Trophoblast cell (in vitro differentiated cells and primary cell): ENCODE measurements at regions not wholly inside any gene's neighbourhood (a gene's known extent, or its start where the extent isn't known, plus 50 kb on each side); places are given as distances from the start of the nearest gene placed in this dataset.

Experiments used
- DNase-seq, 2 donors: peaks; one replicate each; pipeline ENCODE4 v3.0.0-alpha.2; 2016
- H2AFZ ChIP-seq: 2 replicates; pipeline ENCODE4 v1.6.1; 2013; ENCODE audit warnings: low read length, moderate library complexity, mild to moderate bottlenecking; ENCODE audit not compliant: insufficient read depth, poor library complexity
- H2AK5ac ChIP-seq: 2 replicates; pipeline ENCODE4 v1.6.1; 2013; ENCODE audit warnings: mild to moderate bottlenecking, low read length
- H2BK120ac ChIP-seq: 2 replicates; pipeline ENCODE4 v1.6.1; 2013; ENCODE audit warnings: low read length, mild to moderate bottlenecking, moderate library complexity; ENCODE audit not compliant: insufficient read depth, poor library complexity
- H2BK12ac ChIP-seq: 2 replicates; pipeline ENCODE4 v1.6.1; 2013; ENCODE audit warnings: mild to moderate bottlenecking, low read length, moderate library complexity
- H2BK5ac ChIP-seq: 2 replicates; pipeline ENCODE4 v1.6.1; 2013; ENCODE audit warnings: low read length, low read depth, moderate library complexity, mild to moderate bottlenecking; ENCODE audit not compliant: poor library complexity
- H3K14ac ChIP-seq: 2 replicates; pipeline ENCODE4 v1.6.1; 2013; ENCODE audit warnings: mild to moderate bottlenecking, low read length
- H3K18ac ChIP-seq: 2 replicates; pipeline ENCODE4 v1.6.1; 2013; ENCODE audit warnings: mild to moderate bottlenecking, low read length
- H3K23ac ChIP-seq: 2 replicates; pipeline ENCODE4 v1.6.1; 2013; ENCODE audit warnings: low read length
- H3K27ac ChIP-seq: 2 replicates; pipeline ENCODE4 v1.5.1; 2013; ENCODE audit warnings: low read depth, mild to moderate bottlenecking, inconsistent platforms, low read length, moderate library complexity
- H3K27me3 ChIP-seq: 2 replicates; pipeline ENCODE4 v1.6.1; 2013; ENCODE audit warnings: inconsistent platforms, mild to moderate bottlenecking, low read length, moderate library complexity; ENCODE audit not compliant: insufficient read depth
- H3K36me3 ChIP-seq, 2 experiments: 1 replicate in 1 of 2; 2 replicates in 1 of 2; pipeline ENCODE4 v1.6.1; 2013; ENCODE audit warnings: low read length in 2 of 2, mild to moderate bottlenecking in 2 of 2, moderate library complexity in 1 of 2; ENCODE audit not compliant: insufficient read depth in 2 of 2, control insufficient read depth in 1 of 2
- H3K4ac ChIP-seq: 2 replicates; pipeline ENCODE4 v1.6.1; 2013; ENCODE audit warnings: low read depth, mild to moderate bottlenecking, low read length, moderate library complexity
- H3K4me1 ChIP-seq, 2 experiments: 1 replicate in 1 of 2; 2 replicates in 1 of 2; pipeline ENCODE4 v1.6.1; 2013; ENCODE audit warnings: low read length in 2 of 2, mild to moderate bottlenecking in 2 of 2, moderate library complexity in 1 of 2; ENCODE audit not compliant: insufficient read depth in 2 of 2, control insufficient read depth in 1 of 2
- H3K4me2 ChIP-seq: 2 replicates; pipeline ENCODE4 v1.6.1; 2013; ENCODE audit warnings: inconsistent platforms, mild to moderate bottlenecking, low read length, moderate library complexity
- H3K4me3 ChIP-seq: 2 replicates; pipeline ENCODE4 v1.5.1; 2013; ENCODE audit warnings: mild to moderate bottlenecking, low read depth, low read length, inconsistent platforms
- H3K79me1 ChIP-seq: one replicate; pipeline ENCODE4 v1.6.1; 2013; ENCODE audit warnings: low read length
- H3K79me2 ChIP-seq: 2 replicates; pipeline ENCODE4 v1.6.1; 2013; ENCODE audit warnings: low read length, mild to moderate bottlenecking; ENCODE audit not compliant: control insufficient read depth, insufficient read depth, poor library complexity
- H3K9ac ChIP-seq: 2 replicates; pipeline ENCODE4 v1.6.1; 2013; ENCODE audit warnings: mild to moderate bottlenecking, low read length
- H3K9me3 ChIP-seq: 2 replicates; pipeline ENCODE4 v1.6.1; 2013; ENCODE audit warnings: low read depth, mild to moderate bottlenecking, control low read depth, inconsistent platforms, low read length; ENCODE audit not compliant: insufficient read depth
- H4K12ac ChIP-seq: 2 replicates; pipeline ENCODE4 v1.6.1; 2013; ENCODE audit warnings: low read depth, mild to moderate bottlenecking, low read length, moderate library complexity
- H4K8ac ChIP-seq: 2 replicates; pipeline ENCODE4 v1.6.1; 2013; ENCODE audit warnings: low read depth, mild to moderate bottlenecking, low read length, moderate library complexity
- H4K91ac ChIP-seq: one replicate; pipeline ENCODE4 v1.6.1; 2013; ENCODE audit warnings: low read depth, mild to moderate bottlenecking, low read length, moderate library complexity
- WGBS: extraction: QIAGEN DNeasy Blood & Tissue Kit; methylation state at CpG from one replicate; pipeline ENCODE4 v1.1.7; 2013; ENCODE audit warnings: missing lambda C conversion rate; ENCODE audit not compliant: insufficient read length, insufficient coverage; ENCODE audit errors: extremely low coverage; 5-methylcytosine and 5-hydroxymethylcytosine counted together

DNA sequence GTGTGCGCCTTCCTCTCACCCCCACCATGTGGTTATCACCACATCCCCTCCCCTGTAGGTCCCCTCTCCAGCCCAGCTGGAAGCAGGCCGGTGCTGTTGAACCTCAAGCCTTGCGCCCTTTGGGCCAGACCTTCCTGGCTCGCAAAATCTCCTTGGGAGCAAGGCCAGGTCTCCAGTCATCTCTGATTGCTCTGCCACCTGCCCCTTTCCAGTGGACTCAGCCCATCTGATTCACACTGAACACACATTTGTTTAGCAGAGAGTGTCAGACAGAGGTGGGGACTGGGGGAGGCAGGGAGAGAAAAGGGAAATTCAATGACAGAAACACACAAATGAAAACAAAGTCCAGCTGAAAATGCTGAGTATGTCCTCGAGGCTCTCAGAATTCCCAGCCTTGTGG, 119.4 kb downstream of the TPRA1 start:
- no peak overlapping the region for H3K9ac ChIP-seq
- H3K14ac ChIP-seq = no peak overlapping the region
- no peak overlapping the region for H3K27ac ChIP-seq
- no peak for DNase-seq
- H2AK5ac ChIP-seq = no peak overlapping the region
- no peaks in the 10 kb centered on the region for H3K27me3 ChIP-seq
- H2BK12ac ChIP-seq = no peak overlapping the region
- no peaks in the 10 kb centered on the region for H3K36me3 ChIP-seq
- no peaks in the 10 kb centered on the region for H3K79me1 ChIP-seq
- H4K91ac ChIP-seq = no peak overlapping the region
- H4K8ac ChIP-seq = no peak overlapping the region
- H3K18ac ChIP-seq = no peak overlapping the region
- H3K79me2 ChIP-seq = no peaks in the 10 kb centered on the region
- no peak overlapping the region for H2BK5ac ChIP-seq
- H3K4me1 ChIP-seq = no peaks in the 10 kb centered on the region
- H3K9me3 ChIP-seq = peaks cover 8% of the 10 kb centered on the region
- no CpG with 5 or more reads among the region's 5 CpGs for WGBS
- H2BK120ac ChIP-seq = no peak overlapping the region
- H4K12ac ChIP-seq = no peak overlapping the region
- H2AFZ ChIP-seq = no peak overlapping the region
- no peak overlapping the region for H3K4ac ChIP-seq
- no peak overlapping the region for H3K4me3 ChIP-seq
- H3K4me2 ChIP-seq = no peak overlapping the region
- no peak overlapping the region for H3K23ac ChIP-seq

DNA sequence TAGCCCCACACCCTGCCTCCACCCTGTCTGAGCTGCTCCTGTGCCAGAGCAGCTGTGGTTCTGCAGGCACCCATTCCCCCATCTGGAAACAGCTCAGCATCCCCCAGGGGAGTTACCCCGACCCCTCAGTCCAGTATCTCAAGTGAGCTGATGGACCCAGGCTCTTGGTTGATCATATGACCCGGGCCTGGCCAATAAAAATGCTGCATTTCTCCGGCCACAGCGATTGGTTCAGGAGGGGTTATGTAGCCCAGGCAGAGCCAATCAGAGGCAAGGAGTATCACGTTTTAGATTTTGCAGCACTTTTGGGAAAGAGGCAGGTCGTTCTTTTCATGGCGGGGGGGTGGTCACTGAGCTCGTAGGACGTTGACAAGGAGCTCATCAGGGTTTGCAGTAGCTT, 120.8 kb downstream of the TPRA1 start:
- H3K23ac ChIP-seq = no peak overlapping the region

DNA sequence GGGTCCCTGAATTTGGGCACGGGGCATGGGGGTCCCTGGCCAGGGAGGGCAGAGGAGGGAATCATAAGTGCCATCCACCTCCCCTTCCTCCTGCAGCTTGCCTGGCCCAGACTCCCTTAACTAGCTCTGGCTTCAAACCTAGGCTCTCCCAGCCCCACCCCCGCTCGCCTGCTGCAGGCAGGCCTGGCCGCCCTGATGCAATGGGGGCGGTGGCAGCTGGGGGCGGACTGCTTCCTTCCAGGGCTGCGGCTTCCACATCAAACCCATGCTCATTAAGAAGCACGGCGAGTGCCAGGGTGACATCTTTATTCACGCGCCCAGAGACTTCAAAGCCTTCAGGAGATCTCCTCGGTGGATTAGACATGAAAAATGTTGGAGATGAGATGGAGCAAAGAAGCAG, 123.1 kb downstream of the TPRA1 start:
- H2BK5ac ChIP-seq = no peak overlapping the region
- DNase-seq = no peak
- H3K79me2 ChIP-seq = no peaks in the 10 kb centered on the region
- H3K36me3 ChIP-seq = no peaks in the 10 kb centered on the region
- H4K91ac ChIP-seq = no peak overlapping the region
- H2BK12ac ChIP-seq = no peak overlapping the region
- no peak overlapping the region for H3K4me2 ChIP-seq
- H2BK120ac ChIP-seq = no peak overlapping the region
- no peaks in the 10 kb centered on the region for H3K79me1 ChIP-seq
- no peak overlapping the region for H4K12ac ChIP-seq
- H2AK5ac ChIP-seq = no peak overlapping the region
- H3K27ac ChIP-seq = no peak overlapping the region
- no peak overlapping the region for H3K23ac ChIP-seq
- H3K4ac ChIP-seq = no peak overlapping the region
- WGBS = no CpG with 5 or more reads among the region's 12 CpGs
- H3K9me3 ChIP-seq = peaks cover 8% of the 10 kb centered on the region
- no peak overlapping the region for H3K14ac ChIP-seq
- no peak overlapping the region for H3K18ac ChIP-seq
- H4K8ac ChIP-seq = no peak overlapping the region
- H2AFZ ChIP-seq = no peak overlapping the region
- no peak overlapping the region for H3K4me3 ChIP-seq
- no peaks in the 10 kb centered on the region for H3K27me3 ChIP-seq
- H3K9ac ChIP-seq = no peak overlapping the region
- no peaks in the 10 kb centered on the region for H3K4me1 ChIP-seq

More for the DNA sequence above, 120.8 kb downstream of the TPRA1 start:
- no peak overlapping the region for H3K18ac ChIP-seq
- H3K4me3 ChIP-seq = no peak overlapping the region
- H3K4ac ChIP-seq = no peak overlapping the region
- H4K91ac ChIP-seq = no peak overlapping the region
- DNase-seq = no peak
- no peak overlapping the region for H4K12ac ChIP-seq
- H2BK12ac ChIP-seq = no peak overlapping the region
- no peak overlapping the region for H2BK120ac ChIP-seq
- H3K79me1 ChIP-seq = no peaks in the 10 kb centered on the region
- no peak overlapping the region for H3K9ac ChIP-seq
- no peaks in the 10 kb centered on the region for H3K27me3 ChIP-seq
- H3K4me2 ChIP-seq = no peak overlapping the region
- H3K9me3 ChIP-seq = peaks cover 8% of the 10 kb centered on the region
- H3K36me3 ChIP-seq = no peaks in the 10 kb centered on the region
- no peak overlapping the region for H4K8ac ChIP-seq
- H2AK5ac ChIP-seq = no peak overlapping the region
- WGBS = no CpG with 5 or more reads among the region's 9 CpGs
- no peak overlapping the region for H3K14ac ChIP-seq
- H2BK5ac ChIP-seq = no peak overlapping the region
- no peak overlapping the region for H3K27ac ChIP-seq
- H3K79me2 ChIP-seq = no peaks in the 10 kb centered on the region
- no peaks in the 10 kb centered on the region for H3K4me1 ChIP-seq
- H2AFZ ChIP-seq = no peak overlapping the region

DNA sequence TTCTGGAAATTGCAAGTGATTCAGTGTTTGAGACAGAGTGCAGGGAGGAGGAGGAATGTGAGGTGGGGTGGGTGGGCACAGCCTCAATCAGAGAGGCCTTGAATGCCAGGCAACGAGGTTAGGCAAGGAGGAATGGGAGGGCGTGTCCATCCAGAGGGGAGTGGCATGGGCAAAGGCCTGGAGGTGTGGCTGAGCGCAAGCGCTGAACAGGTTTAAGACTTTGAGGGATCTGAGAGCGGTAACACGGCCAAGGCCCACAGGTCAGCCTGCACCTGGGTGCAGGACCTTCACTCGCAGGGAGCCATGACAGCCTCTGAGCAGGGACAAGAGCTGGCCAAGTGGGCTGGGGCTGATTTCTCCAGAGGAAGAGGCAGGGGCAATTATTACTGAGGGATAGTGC, 125.9 kb downstream of the TPRA1 start:
- Histone ChIP-seq H2AFZ (no peak overlapping the region), H3K4ac (no peak overlapping the region), H3K4me3 (no peak overlapping the region), H3K79me2 (no peaks in the 10 kb centered on the region), H4K12ac (no peak overlapping the region), H3K14ac (no peak overlapping the region), H2BK5ac (no peak overlapping the region), H2BK12ac (no peak overlapping the region), H3K27me3 (no peaks in the 10 kb centered on the region), H3K18ac (no peak overlapping the region), H3K9ac (no peak overlapping the region), H3K79me1 (no peaks in the 10 kb centered on the region), H3K23ac (no peak overlapping the region), H3K4me1 (no peaks in the 10 kb centered on the region), H2AK5ac (no peak overlapping the region), H3K36me3 (no peaks in the 10 kb centered on the region), H4K91ac (no peak overlapping the region), H3K9me3 (peaks cover 8% of the 10 kb centered on the region), H3K4me2 (no peak overlapping the region), H3K27ac (no peak overlapping the region), H4K8ac (no peak overlapping the region), H2BK120ac (no peak overlapping the region)
- DNase-seq = no peak
- WGBS = no CpG with 5 or more reads among the region's 7 CpGs
